ENCODE measurements at regions not wholly inside any gene's neighbourhood (a gene's known extent, or its start where the extent isn't known, plus 50 kb on each side); places are given as distances from the start of the nearest gene placed in this dataset.
"Not testable (repeated sequence)": the region's sequence is repeated elsewhere in the genome, so short reads cannot be mapped to it uniquely, and the experiment has no call there.

GRCh38 chr10:6706725-6707124, 126.6 kb upstream of the PRKCQ start:
- no peak for TF ChIP-seq CTCF (IDR thresholded peaks at IDR 0.05; ENCODE audit: low read length)
- no peak for TF ChIP-seq EZH2 (IDR thresholded peaks at IDR 0.05; ENCODE audit: borderline replicate concordance, low read length)
- Histone ChIP-seq H3F3A (ENCODE audit: insufficient read depth, low read length) (no peaks in the 10 kb centered on the region), H3K4me3 (ENCODE audit: low read depth, low read length, poor library complexity, severe bottlenecking) (no peak overlapping the region), H4K20me1 (ENCODE audit: insufficient read depth, low read length) (no peaks in the 10 kb centered on the region), H3K4me2 (ENCODE audit: low read length) (no peak overlapping the region), H3K9me2 (ENCODE audit: low read depth, low read length) (no peaks in the 10 kb centered on the region), H3K27ac (ENCODE audit: low read depth, low read length, poor library complexity, severe bottlenecking) (no peak overlapping the region), H3K36me3 (ENCODE audit: insufficient read depth, low read length) (no peaks in the 10 kb centered on the region), H2AFZ (ENCODE audit: low read length) (no peak overlapping the region), H3K9me3 (ENCODE audit: low read length) (no peaks in the 10 kb centered on the region), H3K9ac (ENCODE audit: low read length) (no peak overlapping the region), H3K79me2 (ENCODE audit: insufficient read depth, low read length) (no peaks in the 10 kb centered on the region), H3K27me3 (ENCODE audit: insufficient read depth, low read length) (no peaks in the 10 kb centered on the region), H3K4me1 (ENCODE audit: insufficient read depth, low read length, severe bottlenecking) (no peaks in the 10 kb centered on the region)

GRCh38 chr10:6704896-6705295, 124.8 kb upstream of the PRKCQ start:
- Histone ChIP-seq H3K4me2 (ENCODE audit: low read length) (no peak overlapping the region), H3F3A (ENCODE audit: insufficient read depth, low read length) (no peaks in the 10 kb centered on the region), H3K9ac (ENCODE audit: low read length) (no peak overlapping the region), H3K9me2 (ENCODE audit: low read depth, low read length) (no peaks in the 10 kb centered on the region), H4K20me1 (ENCODE audit: insufficient read depth, low read length) (no peaks in the 10 kb centered on the region), H3K79me2 (ENCODE audit: insufficient read depth, low read length) (no peaks in the 10 kb centered on the region), H3K27ac (ENCODE audit: low read depth, low read length, poor library complexity, severe bottlenecking) (no peak overlapping the region), H3K36me3 (ENCODE audit: insufficient read depth, low read length) (no peaks in the 10 kb centered on the region), H3K27me3 (ENCODE audit: insufficient read depth, low read length) (no peaks in the 10 kb centered on the region), H3K4me3 (ENCODE audit: low read depth, low read length, poor library complexity, severe bottlenecking) (no peak overlapping the region), H2AFZ (ENCODE audit: low read length) (no peak overlapping the region), H3K4me1 (ENCODE audit: insufficient read depth, low read length, severe bottlenecking) (no peaks in the 10 kb centered on the region), H3K9me3 (ENCODE audit: low read length) (no peaks in the 10 kb centered on the region)
- no peak for TF ChIP-seq CTCF (IDR thresholded peaks at IDR 0.05; ENCODE audit: low read length)
- no peak for TF ChIP-seq EZH2 (IDR thresholded peaks at IDR 0.05; ENCODE audit: borderline replicate concordance, low read length)

- not testable (repeated sequence) for H3K36me3 ChIP-seq (ENCODE audit: insufficient read depth, low read length); H3K4me1 ChIP-seq (ENCODE audit: insufficient read depth, low read length, severe bottlenecking); H3K4me2 ChIP-seq (ENCODE audit: low read length); H2AFZ ChIP-seq (ENCODE audit: low read length); H3K27ac ChIP-seq (ENCODE audit: low read depth, low read length, poor library complexity, severe bottlenecking); H3K27me3 ChIP-seq (ENCODE audit: insufficient read depth, low read length); H3K9me3 ChIP-seq (ENCODE audit: low read length); H3K9ac ChIP-seq (ENCODE audit: low read length); H3K4me3 ChIP-seq (ENCODE audit: low read depth, low read length, poor library complexity, severe bottlenecking); H3K79me2 ChIP-seq (ENCODE audit: insufficient read depth, low read length); H4K20me1 ChIP-seq (ENCODE audit: insufficient read depth, low read length); H3F3A ChIP-seq (ENCODE audit: insufficient read depth, low read length); H3K9me2 ChIP-seq (ENCODE audit: low read depth, low read length)
Measured at GRCh38 chr10:6702833-6703232, 122.8 kb upstream of the PRKCQ start.

- Histone ChIP-seq H3K9me2 (ENCODE audit: low read depth, low read length) (no peaks in the 10 kb centered on the region), H3K27me3 (ENCODE audit: insufficient read depth, low read length) (no peaks in the 10 kb centered on the region), H3K27ac (ENCODE audit: low read depth, low read length, poor library complexity, severe bottlenecking) (no peak overlapping the region), H4K20me1 (ENCODE audit: insufficient read depth, low read length) (no peaks in the 10 kb centered on the region), H3K4me2 (ENCODE audit: low read length) (no peak overlapping the region), H3K4me1 (ENCODE audit: insufficient read depth, low read length, severe bottlenecking) (no peaks in the 10 kb centered on the region), H3K79me2 (ENCODE audit: insufficient read depth, low read length) (no peaks in the 10 kb centered on the region), H3K4me3 (ENCODE audit: low read depth, low read length, poor library complexity, severe bottlenecking) (no peak overlapping the region), H3K9me3 (ENCODE audit: low read length) (no peaks in the 10 kb centered on the region), H3K36me3 (ENCODE audit: insufficient read depth, low read length) (no peaks in the 10 kb centered on the region), H3K9ac (ENCODE audit: low read length) (no peak overlapping the region), H2AFZ (ENCODE audit: low read length) (no peak overlapping the region), H3F3A (ENCODE audit: insufficient read depth, low read length) (no peaks in the 10 kb centered on the region)
- TF ChIP-seq EZH2 (IDR thresholded peaks at IDR 0.05; ENCODE audit: borderline replicate concordance, low read length) (no peak), CTCF (IDR thresholded peaks at IDR 0.05; ENCODE audit: low read length) (no peak)
Measured at GRCh38 chr10:6702030-6702429, 122.0 kb upstream of the PRKCQ start.
